ENCODE measurements at regions not wholly inside any gene's neighbourhood (a gene's known extent, or its start where the extent isn't known, plus 50 kb on each side); places are given as distances from the start of the nearest gene placed in this dataset.
"Not testable (repeated sequence)": the region's sequence is repeated elsewhere in the genome, so short reads cannot be mapped to it uniquely, and the experiment has no call there.

- no peak for DNase-seq
Observed at GRCh38 chr1:112105557-112105956, 116.1 kb upstream of the KCND3 start.

- DNase-seq: no peak
Observed at GRCh38 chr1:112110031-112110430, 120.6 kb upstream of the KCND3 start.

GRCh38 chr1:112111734-112112133 lies 122.3 kb upstream of the KCND3 start:
- no peak for DNase-seq

- DNase-seq: no peak
Observed at GRCh38 chr1:112114540-112114939, 125.1 kb upstream of the KCND3 start.

GRCh38 chr1:112126598-112126997 lies 137.1 kb upstream of the KCND3 start:
- DNase-seq: no peak

- DNase-seq: not testable (repeated sequence)
Observed at GRCh38 chr1:112127606-112128005, 138.1 kb upstream of the KCND3 start.

GRCh38 chr1:112133487-112133886 lies 144.0 kb upstream of the KCND3 start:
- DNase-seq: no peak

GRCh38 chr1:112140743-112141142 lies 151.3 kb upstream of the KCND3 start:
- DNase-seq: no peak

- no peak for DNase-seq
Observed at GRCh38 chr1:112141301-112141700, 151.8 kb upstream of the KCND3 start.

GRCh38 chr1:112141923-112142322 lies 152.5 kb upstream of the KCND3 start:
- DNase-seq: no peak

- no peak for DNase-seq
Observed at GRCh38 chr1:112143871-112144441, 154.5 kb upstream of the KCND3 start.

GRCh38 chr1:112144733-112145426 lies 155.4 kb upstream of the KCND3 start:
- no peak for DNase-seq

GRCh38 chr1:112146201-112146715 lies 156.8 kb upstream of the KCND3 start:
- DNase-seq: no peak

GRCh38 chr1:112160214-112160613 lies 170.7 kb upstream of the KCND3 start:
- DNase-seq: not testable (repeated sequence)

GRCh38 chr1:112165375-112165774 lies 175.9 kb upstream of the KCND3 start:
- no peak for DNase-seq

GRCh38 chr1:112169517-112169916 lies 180.0 kb upstream of the KCND3 start:
- no peak for DNase-seq

GRCh38 chr1:112172294-112172882 lies 182.9 kb upstream of the KCND3 start:
- DNase-seq: peak; percentile 71

GRCh38 chr1:112177314-112177713 lies 187.8 kb upstream of the KCND3 start:
- no peak for DNase-seq

- no peak for DNase-seq
Observed at GRCh38 chr1:112188611-112189010, 199.1 kb upstream of the KCND3 start.

- no peak for DNase-seq
Observed at GRCh38 chr1:112196008-112196588, 199.9 kb upstream of the CTTNBP2NL start.

GRCh38 chr1:112196731-112197130 lies 199.3 kb upstream of the CTTNBP2NL start:
- DNase-seq: no peak

GRCh38 chr1:112209493-112209892 lies 186.5 kb upstream of the CTTNBP2NL start:
- DNase-seq: no peak

- no peak for DNase-seq
Observed at GRCh38 chr1:112219267-112219666, 176.7 kb upstream of the CTTNBP2NL start.

GRCh38 chr1:112230232-112230631 lies 165.8 kb upstream of the CTTNBP2NL start:
- no peak for DNase-seq
